22Rv1 (cell line): ENCODE measurements at regions not wholly inside any gene's neighbourhood (a gene's known extent, or its start where the extent isn't known, plus 50 kb on each side); places are given as distances from the start of the nearest gene placed in this dataset.

Experiments used
- ZFX ChIP-seq: fragments of 450-650 bp; IDR thresholded peaks from 2 replicates; pipeline ENCODE4 v1.6.1; 2017; ENCODE audit warnings: antibody characterized with exemption, borderline replicate concordance
- TF ChIP-seq, protein P1 (sequence below): fragments of 450-650 bp; IDR thresholded peaks from 2 replicates; pipeline ENCODE4 v1.5.1; 2017; ENCODE audit warnings: mild to moderate bottlenecking

GRCh38 chr4:10173037-10173753, 56.6 kb upstream of the WDR1 start:
- TF ChIP-seq, protein P1, sequence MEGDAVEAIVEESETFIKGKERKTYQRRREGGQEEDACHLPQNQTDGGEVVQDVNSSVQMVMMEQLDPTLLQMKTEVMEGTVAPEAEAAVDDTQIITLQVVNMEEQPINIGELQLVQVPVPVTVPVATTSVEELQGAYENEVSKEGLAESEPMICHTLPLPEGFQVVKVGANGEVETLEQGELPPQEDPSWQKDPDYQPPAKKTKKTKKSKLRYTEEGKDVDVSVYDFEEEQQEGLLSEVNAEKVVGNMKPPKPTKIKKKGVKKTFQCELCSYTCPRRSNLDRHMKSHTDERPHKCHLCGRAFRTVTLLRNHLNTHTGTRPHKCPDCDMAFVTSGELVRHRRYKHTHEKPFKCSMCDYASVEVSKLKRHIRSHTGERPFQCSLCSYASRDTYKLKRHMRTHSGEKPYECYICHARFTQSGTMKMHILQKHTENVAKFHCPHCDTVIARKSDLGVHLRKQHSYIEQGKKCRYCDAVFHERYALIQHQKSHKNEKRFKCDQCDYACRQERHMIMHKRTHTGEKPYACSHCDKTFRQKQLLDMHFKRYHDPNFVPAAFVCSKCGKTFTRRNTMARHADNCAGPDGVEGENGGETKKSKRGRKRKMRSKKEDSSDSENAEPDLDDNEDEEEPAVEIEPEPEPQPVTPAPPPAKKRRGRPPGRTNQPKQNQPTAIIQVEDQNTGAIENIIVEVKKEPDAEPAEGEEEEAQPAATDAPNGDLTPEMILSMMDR, result no peak
- TF ChIP-seq ZFX, result no peak
